ENCODE measurements at regions not wholly inside any gene's neighbourhood (a gene's known extent, or its start where the extent isn't known, plus 50 kb on each side); places are given as distances from the start of the nearest gene placed in this dataset.

- Histone ChIP-seq H3K79me2 (ENCODE audit: control insufficient read depth, insufficient read depth, low read length) (no peaks in the 10 kb centered on the region), H3K27me3 (ENCODE audit: control insufficient read depth, insufficient read depth, low read length) (no peaks in the 10 kb centered on the region), H3K4me1 (ENCODE audit: control insufficient read depth, extremely low read depth, insufficient read depth, low read length) (no peaks in the 10 kb centered on the region), H3K36me3 (ENCODE audit: control insufficient read depth, insufficient read depth, low read length) (no peaks in the 10 kb centered on the region), H3K27ac (ENCODE audit: insufficient read depth, low read length) (no peak overlapping the region), H2AFZ (ENCODE audit: low read length) (no peak overlapping the region), H3K9ac (ENCODE audit: insufficient read depth, low read length) (no peak overlapping the region), H4K20me1 (ENCODE audit: control insufficient read depth, extremely low read depth, insufficient read depth, low read length) (no peaks in the 10 kb centered on the region), H3K4me3 (replicated peaks in 1 of 4; ENCODE audit: control extremely low read depth in 1 of 4, insufficient read depth in 1 of 4, low read depth in 3 of 4, low read length in 4 of 4) (no peak overlapping the region), H3K9me3 (ENCODE audit: control insufficient read depth, insufficient read depth, low read depth, low read length) (no peaks in the 10 kb centered on the region), H3K4me2 (ENCODE audit: extremely low read depth, insufficient read depth, low read length) (no peak overlapping the region)
- TF ChIP-seq EZH2 (IDR thresholded peaks at IDR 0.05; ENCODE audit: low read length, missing control alignments), result no peak
- DNase-seq (ENCODE audit: low read depth in 2 of 2), result no peak
Observed at GRCh38 chr4:149050840-149051239, 608.6 kb upstream of the NR3C2 start.

DNA sequence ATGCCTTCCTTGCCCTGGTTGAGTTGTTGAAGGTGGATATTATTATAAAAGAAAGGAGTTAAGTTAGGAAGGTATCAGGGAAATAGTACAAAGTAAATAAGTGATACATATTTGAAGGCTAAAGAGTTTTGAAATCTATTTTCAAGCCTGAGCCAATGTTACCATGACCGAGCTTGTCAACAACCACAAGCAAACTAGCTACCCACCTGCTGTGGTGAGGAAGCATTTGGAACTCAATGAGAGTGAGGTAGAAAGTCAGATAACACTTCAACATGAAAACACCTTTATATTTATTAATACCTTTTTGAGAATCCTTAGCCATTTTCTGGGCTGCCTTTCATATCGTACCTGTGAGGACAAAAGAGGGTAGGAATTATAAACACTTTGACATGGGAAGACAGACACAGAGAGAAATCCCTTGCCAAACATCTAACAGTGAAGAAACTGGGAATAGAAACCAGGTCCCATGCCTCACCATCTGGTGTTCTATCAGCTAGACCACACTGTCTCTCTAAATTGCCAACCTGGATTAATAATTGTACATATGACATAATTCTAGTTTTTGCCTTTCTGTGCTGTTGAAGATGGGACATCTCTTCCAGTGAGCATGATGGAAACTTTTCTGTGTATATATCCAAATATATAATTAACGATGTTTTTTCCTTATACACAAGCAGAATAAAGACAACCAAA lies 606.4 kb upstream of the NR3C2 start:
- no peaks in the 10 kb centered on the region for H3K4me1 ChIP-seq (ENCODE audit: control insufficient read depth, extremely low read depth, insufficient read depth, low read length)
- no peak overlapping the region for H2AFZ ChIP-seq (ENCODE audit: low read length)
- H3K36me3 ChIP-seq (ENCODE audit: control insufficient read depth, insufficient read depth, low read length), result no peaks in the 10 kb centered on the region
- TF ChIP-seq EZH2 (IDR thresholded peaks at IDR 0.05; ENCODE audit: low read length, missing control alignments), result no peak
- TF ChIP-seq, protein P1, sequence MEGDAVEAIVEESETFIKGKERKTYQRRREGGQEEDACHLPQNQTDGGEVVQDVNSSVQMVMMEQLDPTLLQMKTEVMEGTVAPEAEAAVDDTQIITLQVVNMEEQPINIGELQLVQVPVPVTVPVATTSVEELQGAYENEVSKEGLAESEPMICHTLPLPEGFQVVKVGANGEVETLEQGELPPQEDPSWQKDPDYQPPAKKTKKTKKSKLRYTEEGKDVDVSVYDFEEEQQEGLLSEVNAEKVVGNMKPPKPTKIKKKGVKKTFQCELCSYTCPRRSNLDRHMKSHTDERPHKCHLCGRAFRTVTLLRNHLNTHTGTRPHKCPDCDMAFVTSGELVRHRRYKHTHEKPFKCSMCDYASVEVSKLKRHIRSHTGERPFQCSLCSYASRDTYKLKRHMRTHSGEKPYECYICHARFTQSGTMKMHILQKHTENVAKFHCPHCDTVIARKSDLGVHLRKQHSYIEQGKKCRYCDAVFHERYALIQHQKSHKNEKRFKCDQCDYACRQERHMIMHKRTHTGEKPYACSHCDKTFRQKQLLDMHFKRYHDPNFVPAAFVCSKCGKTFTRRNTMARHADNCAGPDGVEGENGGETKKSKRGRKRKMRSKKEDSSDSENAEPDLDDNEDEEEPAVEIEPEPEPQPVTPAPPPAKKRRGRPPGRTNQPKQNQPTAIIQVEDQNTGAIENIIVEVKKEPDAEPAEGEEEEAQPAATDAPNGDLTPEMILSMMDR (conservative IDR thresholded peaks at IDR 0.05 in 1 of 2, IDR thresholded peaks at IDR 0.05 in 1 of 2; ENCODE audit: low read depth in 1 of 2, low read length in 2 of 2), result no peak
- H3K27me3 ChIP-seq (ENCODE audit: control insufficient read depth, insufficient read depth, low read length), result no peaks in the 10 kb centered on the region
- no peak overlapping the region for H3K4me2 ChIP-seq (ENCODE audit: extremely low read depth, insufficient read depth, low read length)
- no peaks in the 10 kb centered on the region for H4K20me1 ChIP-seq (ENCODE audit: control insufficient read depth, extremely low read depth, insufficient read depth, low read length)
- H3K27ac ChIP-seq (ENCODE audit: insufficient read depth, low read length), result no peak overlapping the region
- H3K79me2 ChIP-seq (ENCODE audit: control insufficient read depth, insufficient read depth, low read length), result no peaks in the 10 kb centered on the region
- DNase-seq (ENCODE audit: low read depth in 2 of 2), result no peak
- no peaks in the 10 kb centered on the region for H3K9me3 ChIP-seq (ENCODE audit: control insufficient read depth, insufficient read depth, low read depth, low read length)
- no peak overlapping the region for H3K4me3 ChIP-seq (replicated peaks in 1 of 4; ENCODE audit: control extremely low read depth in 1 of 4, insufficient read depth in 1 of 4, low read depth in 3 of 4, low read length in 4 of 4)
- H3K9ac ChIP-seq (ENCODE audit: insufficient read depth, low read length), result no peak overlapping the region

GRCh38 chr4:149047368-149047767 lies 605.2 kb upstream of the NR3C2 start:
- no peak overlapping the region for H3K9ac ChIP-seq (ENCODE audit: insufficient read depth, low read length)
- TF ChIP-seq, protein P1 (conservative IDR thresholded peaks at IDR 0.05 in 1 of 2, IDR thresholded peaks at IDR 0.05 in 1 of 2; ENCODE audit: low read depth in 1 of 2, low read length in 2 of 2), result no peak
- TF ChIP-seq EZH2 (IDR thresholded peaks at IDR 0.05; ENCODE audit: low read length, missing control alignments), result no peak
- H3K4me1 ChIP-seq (ENCODE audit: control insufficient read depth, extremely low read depth, insufficient read depth, low read length), result no peaks in the 10 kb centered on the region
- no peak overlapping the region for H2AFZ ChIP-seq (ENCODE audit: low read length)
- no peaks in the 10 kb centered on the region for H3K9me3 ChIP-seq (ENCODE audit: control insufficient read depth, insufficient read depth, low read depth, low read length)
- H3K79me2 ChIP-seq (ENCODE audit: control insufficient read depth, insufficient read depth, low read length), result no peaks in the 10 kb centered on the region
- H3K27me3 ChIP-seq (ENCODE audit: control insufficient read depth, insufficient read depth, low read length), result no peaks in the 10 kb centered on the region
- no peaks in the 10 kb centered on the region for H4K20me1 ChIP-seq (ENCODE audit: control insufficient read depth, extremely low read depth, insufficient read depth, low read length)
- no peak overlapping the region for H3K27ac ChIP-seq (ENCODE audit: insufficient read depth, low read length)
- peak in 1 of 2 donors; percentile 72 for DNase-seq (ENCODE audit: low read depth in 2 of 2)
- H3K4me3 ChIP-seq (replicated peaks in 1 of 4; ENCODE audit: control extremely low read depth in 1 of 4, insufficient read depth in 1 of 4, low read depth in 3 of 4, low read length in 4 of 4), result no peak overlapping the region
- no peaks in the 10 kb centered on the region for H3K36me3 ChIP-seq (ENCODE audit: control insufficient read depth, insufficient read depth, low read length)
- H3K4me2 ChIP-seq (ENCODE audit: extremely low read depth, insufficient read depth, low read length), result no peak overlapping the region
